Gastrocnemius medialis (tissue), 4 donors: ENCODE measurements at regions not wholly inside any gene's neighbourhood (a gene's known extent, or its start where the extent isn't known, plus 50 kb on each side); places are given as distances from the start of the nearest gene placed in this dataset.
"Not testable (repeated sequence)": the region's sequence is repeated elsewhere in the genome, so short reads cannot be mapped to it uniquely, and the experiment has no call there.

Experiments
- POLR2A ChIP-seq, 2 donors: fragments of 450-650 bp; IDR thresholded peaks; one replicate each; pipeline ENCODE4 v1.6.1; 2017; ENCODE audit warnings: antibody characterized with exemption in 2 of 2, mild to moderate bottlenecking in 2 of 2, moderate library complexity in 2 of 2
- TF ChIP-seq, protein P1 (sequence below), 5 experiments: fragments of 450-650 bp in 3 of 5; fragments of 200-600 bp in 2 of 5; sonication (generic) in 2 of 5; IDR thresholded peaks in 4 of 5; conservative IDR thresholded peaks in 1 of 5; 1 replicate in 4 of 5; 2 replicates in 1 of 5; pipeline ENCODE4 v1.5.1; 2016 to 2019; ENCODE audit warnings: antibody characterized with exemption in 5 of 5, mild to moderate bottlenecking in 3 of 5, moderate library complexity in 3 of 5

DNA sequence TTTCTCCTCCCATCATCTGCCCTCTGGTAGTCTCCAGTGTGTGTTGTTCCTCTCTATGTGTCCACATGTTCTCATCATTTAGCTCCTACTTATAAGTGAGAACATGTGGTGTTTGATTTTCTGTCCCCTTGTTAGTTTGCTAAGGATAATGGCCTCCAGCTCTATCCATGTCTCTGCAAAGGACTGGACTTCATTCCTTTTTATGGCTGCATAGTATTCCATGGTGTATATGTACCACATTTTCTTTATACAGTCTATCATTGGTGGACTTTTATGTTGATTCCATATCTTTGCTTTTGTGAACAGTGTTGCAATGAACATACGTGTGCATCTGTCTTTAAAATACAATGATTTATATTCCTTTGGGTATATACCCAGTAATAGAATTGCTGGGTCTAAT lies 143.5 kb upstream of the PDE4B start:
- TF ChIP-seq, protein P1, sequence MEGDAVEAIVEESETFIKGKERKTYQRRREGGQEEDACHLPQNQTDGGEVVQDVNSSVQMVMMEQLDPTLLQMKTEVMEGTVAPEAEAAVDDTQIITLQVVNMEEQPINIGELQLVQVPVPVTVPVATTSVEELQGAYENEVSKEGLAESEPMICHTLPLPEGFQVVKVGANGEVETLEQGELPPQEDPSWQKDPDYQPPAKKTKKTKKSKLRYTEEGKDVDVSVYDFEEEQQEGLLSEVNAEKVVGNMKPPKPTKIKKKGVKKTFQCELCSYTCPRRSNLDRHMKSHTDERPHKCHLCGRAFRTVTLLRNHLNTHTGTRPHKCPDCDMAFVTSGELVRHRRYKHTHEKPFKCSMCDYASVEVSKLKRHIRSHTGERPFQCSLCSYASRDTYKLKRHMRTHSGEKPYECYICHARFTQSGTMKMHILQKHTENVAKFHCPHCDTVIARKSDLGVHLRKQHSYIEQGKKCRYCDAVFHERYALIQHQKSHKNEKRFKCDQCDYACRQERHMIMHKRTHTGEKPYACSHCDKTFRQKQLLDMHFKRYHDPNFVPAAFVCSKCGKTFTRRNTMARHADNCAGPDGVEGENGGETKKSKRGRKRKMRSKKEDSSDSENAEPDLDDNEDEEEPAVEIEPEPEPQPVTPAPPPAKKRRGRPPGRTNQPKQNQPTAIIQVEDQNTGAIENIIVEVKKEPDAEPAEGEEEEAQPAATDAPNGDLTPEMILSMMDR (IDR thresholded peaks at IDR 0.05 in 4 of 5, conservative IDR thresholded peaks at IDR 0.05 in 1 of 5), result not testable (repeated sequence)
- not testable (repeated sequence) for TF ChIP-seq POLR2A (IDR thresholded peaks at IDR 0.05)
